NCI-H526 treated with DMSO at 0.1 percent for 48 hours (cell line): ENCODE measurements at regions not wholly inside any gene's neighbourhood (a gene's known extent, or its start where the extent isn't known, plus 50 kb on each side); places are given as distances from the start of the nearest gene placed in this dataset.
"Not testable (repeated sequence)": the region's sequence is repeated elsewhere in the genome, so short reads cannot be mapped to it uniquely, and the experiment has no call there.

Source experiments
- DNase-seq: peaks from one replicate; lab custom pipeline; 2025; lab: John Stamatoyannopoulos, UW

DNA sequence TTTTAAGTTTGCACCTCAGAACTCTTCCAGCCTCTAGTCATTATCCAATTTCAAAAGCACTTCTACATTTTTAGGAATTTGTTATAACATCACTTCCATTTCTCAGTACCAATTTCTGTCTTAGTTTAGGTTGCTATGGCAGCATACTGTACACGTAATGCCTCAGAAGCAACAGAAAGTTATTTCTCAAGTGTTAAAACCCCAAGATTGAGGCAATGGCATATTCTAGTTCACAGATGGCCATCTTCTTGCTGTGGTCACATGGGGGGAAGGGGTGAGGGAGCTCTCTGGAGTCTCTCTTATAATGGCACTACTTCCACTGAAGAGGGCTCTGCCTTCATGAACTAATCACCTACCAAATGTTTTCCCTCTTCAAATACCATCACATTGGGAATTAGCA lies 220.3 kb upstream of the CTSO start:
- no peak for DNase-seq

DNA sequence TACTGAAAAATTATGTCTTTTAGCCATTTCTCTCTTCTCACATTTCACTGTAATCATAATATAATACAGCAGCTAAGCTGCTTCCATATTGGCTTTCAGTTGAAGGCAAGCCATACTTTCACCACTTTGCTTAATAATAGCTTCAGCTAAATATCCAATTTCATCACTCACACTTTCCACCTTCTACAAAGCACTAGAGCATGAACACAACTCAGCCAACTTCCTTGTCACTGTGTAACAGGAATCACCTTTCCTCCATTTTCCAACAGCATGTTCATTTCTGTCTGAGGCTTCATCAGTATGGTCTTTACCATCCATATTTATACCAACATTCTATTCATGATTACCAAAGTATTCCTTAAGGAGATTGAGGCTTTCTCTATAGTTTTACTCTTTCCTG lies 219.8 kb upstream of the CTSO start:
- no peak for DNase-seq

DNA sequence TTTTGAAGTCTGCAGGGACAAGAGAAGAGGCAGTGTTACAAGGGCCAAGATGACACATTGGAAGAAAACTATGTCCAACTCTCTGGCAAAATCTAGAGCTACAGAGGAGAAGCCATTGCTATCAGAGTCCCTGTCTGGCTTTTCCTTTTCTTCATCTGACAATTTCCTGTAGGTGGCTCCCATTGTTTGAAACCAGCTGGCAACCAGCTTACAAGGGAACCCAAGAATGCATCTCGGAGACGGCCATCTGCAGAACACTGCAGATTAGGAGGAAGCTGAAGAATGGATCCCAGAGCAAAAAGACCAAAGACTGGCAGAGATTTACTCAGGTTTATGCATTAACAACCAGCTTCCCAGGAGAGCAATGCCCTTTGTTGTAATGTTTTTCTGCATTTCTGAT lies 216.2 kb upstream of the CTSO start:
- no peak for DNase-seq

DNA sequence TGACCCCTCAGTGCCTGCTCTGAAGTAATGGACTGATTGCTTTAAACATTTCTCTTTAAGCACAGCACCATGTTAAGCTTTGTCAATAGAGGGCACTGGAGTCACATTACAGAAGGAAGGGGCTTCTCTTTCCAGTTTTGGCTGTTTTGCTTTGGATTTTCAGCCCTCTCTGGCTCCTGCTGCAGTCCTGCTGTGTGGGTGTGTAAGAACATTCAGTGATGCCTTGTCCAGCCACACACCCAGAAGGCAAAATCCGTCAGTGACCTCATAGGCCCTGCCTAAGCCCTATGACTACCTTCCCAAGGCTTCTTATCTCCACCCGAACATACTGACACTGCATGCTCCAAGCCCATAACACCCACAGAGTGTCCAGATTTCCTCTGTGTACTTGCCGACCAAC lies 215.3 kb upstream of the CTSO start:
- DNase-seq: no peak

DNA sequence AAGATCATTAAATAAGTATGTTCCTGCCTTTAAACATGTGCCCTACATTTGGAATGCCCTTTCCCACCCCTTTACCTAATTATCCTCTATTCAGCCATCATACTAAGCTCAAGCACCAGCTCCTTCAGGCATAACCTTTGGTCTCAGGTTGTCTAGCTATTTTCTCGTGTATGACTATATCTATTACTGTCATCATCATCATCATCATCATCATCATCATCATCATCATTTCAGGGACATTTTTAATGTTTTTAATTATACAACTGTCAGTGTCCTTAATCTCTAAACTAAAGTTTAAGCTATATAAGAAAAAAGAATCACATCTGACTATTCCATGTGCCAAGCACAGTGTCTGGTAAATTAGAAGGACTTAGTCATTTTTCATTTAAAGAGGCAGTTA lies 214.6 kb upstream of the CTSO start:
- DNase-seq: no peak

DNA sequence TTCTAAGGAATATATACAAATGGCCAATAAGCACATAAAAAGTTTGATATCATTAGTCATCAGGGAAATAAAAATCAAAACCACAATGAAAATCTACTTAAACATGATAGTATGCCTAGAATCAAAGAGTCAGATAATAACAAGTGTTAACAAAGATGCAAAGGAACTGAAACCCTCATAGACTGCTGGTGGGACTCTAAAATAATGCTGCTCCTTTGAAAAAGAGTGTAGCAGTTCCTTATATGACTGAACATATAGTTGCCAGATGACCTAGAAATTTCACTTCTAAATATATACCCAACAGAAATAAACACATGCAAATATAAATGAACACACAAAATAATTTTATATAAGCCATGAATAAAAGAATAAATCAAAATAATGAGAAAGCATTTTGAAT lies 205.1 kb upstream of the CTSO start:
- DNase-seq: no peak

DNA sequence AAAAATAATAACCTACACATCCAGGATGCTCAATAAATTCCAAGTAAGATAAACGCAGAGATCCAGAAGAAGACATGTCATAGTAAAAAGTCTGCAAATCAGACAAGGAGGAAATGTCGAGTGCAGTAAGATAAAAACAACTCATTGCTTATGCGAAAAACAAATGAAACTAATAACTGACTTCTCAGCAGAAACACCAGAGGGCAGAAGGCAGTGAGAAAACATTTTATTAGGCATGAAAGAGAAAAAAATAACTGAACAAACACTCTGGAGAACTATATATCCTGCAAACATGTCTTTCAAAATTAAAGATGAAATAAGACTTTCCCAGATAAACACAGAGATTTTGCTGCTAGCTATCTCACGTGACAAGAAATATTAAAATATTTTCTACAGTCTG lies 201.3 kb upstream of the CTSO start:
- no peak for DNase-seq

DNA sequence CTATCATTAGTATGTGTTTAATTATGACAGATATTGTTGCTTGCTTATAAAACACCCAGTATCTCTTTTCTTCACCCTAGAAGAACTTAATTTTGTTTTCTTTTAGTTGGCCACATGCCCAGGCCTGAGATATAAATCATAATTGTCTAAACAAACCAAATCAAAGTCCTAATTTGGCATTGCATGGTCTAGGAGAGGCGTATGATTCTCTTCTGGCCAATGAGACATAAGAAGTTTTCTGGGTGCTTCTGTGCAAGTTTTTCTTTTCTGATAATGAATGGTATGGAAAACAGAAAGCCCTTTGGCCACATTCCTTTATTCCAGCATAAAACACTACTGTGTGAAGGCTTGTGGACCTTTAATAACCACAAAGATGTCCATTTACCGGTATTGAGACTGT lies 192.9 kb upstream of the CTSO start:
- no peak for DNase-seq

DNA sequence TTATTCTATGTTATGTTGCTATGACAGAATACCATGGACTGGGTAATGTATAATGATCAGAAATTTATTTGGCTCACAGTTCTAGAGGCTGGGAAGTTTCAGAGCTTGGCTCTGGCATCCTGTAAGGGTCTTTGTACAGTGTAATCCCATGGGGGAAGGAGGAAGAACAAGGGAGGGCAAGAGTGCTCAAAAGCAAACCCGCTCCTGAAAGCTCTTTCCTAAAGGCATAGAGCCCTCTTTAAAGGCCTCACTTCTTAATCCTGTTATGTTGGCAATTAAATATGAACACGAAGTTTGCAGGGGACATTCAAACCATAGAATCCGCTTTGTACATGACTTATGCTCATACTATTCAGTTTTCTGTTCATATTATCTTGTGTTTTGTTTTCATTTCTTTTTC lies 191.3 kb upstream of the CTSO start:
- no peak for DNase-seq

DNA sequence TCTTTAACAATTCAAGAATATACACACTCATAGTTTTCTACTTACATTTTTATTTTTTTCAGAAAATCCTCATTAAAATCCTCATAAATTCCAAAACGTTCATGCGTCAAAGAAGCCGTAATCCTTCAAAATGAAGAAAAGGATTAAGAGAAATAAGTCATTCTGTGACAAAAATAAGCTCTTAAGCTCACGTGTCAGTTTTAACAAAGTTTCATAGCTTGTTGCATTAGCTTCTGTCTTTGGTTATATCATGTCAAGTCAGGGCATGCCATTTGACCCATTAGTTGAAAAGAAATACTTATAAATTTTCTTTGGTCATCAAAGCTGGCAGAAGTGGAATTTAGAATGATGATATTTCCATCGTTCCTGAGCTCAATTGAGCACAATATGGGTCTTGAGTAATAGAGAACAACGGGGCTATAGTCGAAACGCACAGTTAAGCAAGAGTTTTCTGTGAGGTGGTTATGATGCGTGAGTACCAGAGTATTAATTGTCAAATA lies 185.2 kb upstream of the CTSO start:
- DNase-seq: no peak

DNA sequence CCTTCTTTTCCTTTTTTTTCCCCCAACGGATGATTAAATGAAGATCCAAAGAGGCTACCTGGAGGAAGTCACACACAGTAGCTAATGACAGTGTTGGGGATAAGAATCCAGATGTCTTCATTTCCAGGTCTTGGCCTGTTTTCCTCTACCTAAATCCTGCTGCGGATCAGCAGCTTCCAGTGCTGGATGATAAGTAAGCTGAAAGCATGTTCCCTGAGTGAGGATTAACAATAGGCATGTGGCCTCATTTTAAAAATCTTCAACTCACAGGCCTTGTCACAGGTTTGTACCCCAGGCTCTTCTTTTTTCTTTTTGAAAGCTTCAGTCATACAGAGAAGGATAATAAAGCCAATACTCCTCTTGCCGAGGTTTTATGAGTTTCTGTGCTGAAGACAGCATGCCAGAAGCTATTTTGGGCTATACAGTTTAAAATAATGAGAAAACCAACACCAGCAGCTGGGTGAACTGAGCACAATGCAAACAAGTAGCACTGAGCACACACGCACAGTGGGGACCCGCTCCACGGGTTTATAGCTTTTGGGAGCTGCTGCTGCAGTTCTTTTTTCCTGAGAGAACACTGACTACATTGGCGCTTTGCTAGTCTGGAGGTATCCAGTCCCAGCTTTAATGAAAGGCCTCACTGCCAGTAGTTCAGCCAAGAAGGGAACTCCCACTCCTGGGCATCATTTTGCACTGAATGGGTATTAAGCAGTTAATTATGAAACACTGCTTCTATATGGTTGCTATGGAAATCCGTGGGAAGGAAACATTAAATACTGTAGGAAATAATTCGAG lies 184.2 kb upstream of the CTSO start:
- no peak for DNase-seq

DNA sequence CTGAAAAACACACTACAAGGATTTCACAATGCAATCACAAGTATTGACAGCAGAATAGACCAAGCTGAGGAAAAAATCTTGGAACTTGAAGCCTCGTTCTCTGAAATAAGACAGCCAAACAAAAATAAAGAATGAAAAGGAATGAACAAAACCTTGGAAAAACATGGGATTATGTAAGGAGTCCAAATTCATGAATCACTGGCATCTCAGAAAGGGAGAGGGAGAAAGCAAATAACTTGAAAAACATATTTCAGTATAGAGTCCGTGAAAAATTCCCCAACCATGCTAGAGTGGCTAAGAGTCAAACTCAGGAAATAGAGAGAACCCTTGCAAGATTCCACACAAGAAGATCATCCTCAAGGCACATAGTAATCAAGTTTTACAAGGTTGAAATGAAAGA lies 178.5 kb upstream of the CTSO start:
- no peak for DNase-seq

DNA sequence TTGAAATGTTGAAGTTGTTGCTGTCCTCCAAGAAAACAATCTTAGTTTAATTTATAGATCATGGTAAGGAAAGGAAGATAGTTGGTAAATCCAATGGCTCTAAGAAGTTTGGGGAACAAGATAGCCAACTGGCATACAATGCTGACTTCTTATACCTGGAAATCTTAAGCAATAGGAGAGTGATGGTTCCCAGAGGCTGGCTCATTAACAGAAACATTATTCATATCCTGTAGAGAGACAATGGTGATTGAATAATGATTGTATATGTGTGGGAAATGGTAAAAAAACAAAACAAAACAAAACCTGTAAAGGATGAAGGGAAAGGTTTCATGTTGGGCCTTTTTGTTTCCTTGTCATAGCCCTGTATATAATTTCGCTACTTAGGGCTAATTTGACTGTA lies 174.9 kb upstream of the CTSO start:
- DNase-seq: no peak

DNA sequence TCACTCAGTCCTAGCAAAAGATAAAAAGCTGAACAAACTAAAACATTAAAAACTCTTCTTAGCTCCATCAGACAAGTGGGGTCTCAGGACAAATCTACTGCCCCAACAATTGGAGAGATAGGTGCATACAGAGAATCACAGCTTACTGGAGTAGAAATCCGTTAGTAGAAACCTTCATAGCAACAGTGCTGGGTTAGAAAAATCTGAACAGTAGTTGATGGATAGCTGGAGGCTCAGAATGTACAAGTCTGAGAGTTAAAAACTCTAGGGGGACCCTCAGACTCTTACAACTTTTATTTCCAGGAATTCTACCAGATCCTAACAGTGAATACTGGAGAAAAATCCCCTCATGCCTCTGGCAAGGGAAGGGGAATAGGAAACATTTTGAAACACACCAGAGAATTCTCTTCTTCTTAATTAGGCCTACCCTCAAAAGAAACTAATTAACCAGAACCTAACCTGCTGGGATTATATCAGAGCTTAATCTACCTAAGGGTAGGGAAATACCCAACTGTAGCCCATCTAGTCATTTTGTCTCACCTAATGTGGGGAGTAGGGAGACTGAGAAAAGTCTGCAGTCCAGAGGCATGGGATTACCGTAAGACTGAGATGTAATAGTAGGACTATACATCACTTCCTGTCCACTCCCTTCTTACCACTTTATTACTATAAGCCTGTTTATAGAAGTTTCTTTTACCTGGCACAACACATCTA lies 165.0 kb upstream of the CTSO start:
- no peak for DNase-seq

DNA sequence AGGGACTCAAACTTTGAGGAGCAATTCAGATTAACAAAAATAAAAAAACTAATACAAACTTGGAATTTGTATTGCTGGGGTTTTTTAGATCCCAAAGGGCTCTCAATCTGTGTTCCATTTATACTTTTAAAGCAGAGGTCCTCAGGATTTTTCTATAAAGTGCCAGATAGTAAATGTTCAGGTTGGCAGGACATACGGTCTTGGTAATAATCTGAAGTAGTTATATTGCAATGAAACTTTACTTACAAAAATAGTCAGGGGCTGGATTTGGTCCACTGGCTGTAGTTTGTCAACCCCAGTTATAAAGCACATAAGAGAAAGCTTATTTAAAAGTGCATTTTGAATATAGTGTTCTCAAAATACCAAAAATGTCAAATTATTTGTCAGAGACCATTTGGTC lies 164.1 kb upstream of the CTSO start:
- no peak for DNase-seq

DNA sequence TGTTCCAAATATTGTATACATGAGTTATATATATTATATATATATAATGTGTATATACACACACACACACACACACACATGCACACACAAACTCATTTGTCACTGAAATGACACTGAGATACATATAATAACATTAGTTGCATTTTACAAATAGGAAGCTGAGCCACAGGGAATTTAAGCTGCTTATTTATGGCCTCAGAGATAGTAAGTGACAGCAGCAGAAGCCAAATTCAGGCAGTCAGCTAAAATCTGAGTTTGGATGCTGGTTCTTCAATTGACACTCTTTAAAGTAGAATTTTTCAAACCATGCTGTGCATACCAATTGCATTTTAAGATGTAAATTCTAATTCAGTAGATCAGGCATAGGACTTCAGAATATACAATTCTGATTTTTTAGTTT lies 163.3 kb upstream of the CTSO start:
- DNase-seq: no peak

DNA sequence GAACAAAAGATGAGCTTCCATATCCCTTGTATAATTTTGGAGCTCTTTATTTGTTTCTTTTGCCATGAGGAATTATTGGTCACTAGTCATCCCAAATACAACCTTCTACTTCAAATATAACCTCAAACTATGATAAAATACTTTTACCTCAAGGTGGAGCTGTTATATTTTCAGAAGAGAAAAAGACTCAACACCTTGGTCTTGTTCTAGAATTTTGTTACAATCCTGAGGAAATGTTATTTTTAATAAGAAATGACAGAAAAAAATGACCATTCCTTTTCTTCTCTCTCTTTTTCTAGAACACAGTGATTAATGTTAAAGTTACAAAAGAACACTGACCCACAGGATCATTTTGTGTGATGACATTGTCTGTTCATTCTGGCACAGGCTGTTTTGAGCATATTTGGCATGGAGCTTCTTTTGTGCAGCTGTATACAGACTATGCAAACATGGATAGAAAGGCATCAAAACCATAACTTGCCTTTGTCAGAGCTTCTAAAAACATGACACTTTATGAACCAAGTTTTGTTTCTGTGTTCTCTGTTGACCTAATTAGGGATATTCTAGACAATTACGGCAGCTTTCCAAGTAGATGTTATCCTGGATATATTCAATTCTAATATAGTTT lies 159.6 kb upstream of the CTSO start:
- no peak for DNase-seq

DNA sequence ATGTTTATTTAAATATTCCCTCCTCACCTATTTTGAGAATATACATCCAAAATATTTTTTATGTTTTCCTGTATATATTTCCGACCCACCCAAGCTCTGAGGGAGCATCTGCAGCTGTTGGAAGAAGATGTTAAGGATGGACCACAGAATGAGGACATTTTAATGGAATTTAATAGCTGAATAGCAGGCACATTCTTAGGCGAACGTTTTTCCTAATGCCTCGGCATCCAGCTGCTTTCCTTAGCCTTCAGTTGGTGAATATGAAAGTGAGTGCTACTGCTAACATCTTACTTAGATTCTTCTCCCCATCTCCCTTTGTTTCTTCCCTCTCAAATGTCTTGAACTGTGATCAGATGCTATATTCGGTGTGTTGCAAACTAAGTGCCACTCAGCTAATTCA lies 158.0 kb upstream of the CTSO start:
- DNase-seq: no peak

DNA sequence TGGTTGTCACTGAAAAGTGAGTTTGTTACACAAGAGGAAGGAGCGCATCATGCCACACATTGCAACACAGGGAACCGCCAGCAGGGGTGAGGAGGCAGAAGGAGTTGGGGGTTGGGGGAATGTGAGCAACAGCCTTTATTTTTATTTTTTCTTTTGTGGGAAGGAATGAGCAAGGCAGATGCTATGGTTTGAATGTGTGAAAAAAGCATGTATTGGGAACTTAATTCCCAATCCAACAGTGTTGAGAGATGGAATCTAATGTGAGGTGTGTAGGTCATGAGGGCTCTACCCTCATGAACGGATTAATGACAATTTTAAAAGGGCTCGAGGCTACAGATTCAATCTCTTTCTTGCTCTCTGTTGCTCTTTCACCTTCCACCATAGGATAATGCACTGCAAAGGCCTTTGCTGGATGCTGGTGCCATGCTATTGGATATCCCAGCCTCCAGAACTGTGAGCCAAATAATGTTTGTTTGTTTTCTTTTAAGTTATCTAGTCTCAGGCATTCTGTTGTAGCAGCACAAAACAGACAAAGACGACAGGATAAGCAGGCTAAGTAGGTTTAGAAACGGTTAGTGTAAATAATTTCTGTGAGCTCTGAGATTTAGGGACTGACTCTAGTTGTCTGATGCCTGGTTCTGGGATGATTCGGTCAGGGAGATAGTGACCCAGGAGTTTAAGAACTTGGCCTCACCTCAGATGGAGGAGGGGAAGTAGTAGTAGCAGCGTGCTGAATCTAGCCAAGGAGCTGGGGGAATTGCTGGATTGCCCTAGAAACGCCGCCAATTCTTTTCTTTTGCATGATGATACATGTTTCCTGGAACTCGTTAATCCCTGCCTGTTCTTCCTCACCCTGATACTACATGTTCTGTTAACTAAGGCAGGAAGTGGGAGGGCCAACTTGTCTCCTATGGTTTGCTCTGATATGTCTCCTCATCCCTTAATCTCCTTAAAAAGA lies 156.6 kb upstream of the CTSO start:
- DNase-seq: no peak

DNA sequence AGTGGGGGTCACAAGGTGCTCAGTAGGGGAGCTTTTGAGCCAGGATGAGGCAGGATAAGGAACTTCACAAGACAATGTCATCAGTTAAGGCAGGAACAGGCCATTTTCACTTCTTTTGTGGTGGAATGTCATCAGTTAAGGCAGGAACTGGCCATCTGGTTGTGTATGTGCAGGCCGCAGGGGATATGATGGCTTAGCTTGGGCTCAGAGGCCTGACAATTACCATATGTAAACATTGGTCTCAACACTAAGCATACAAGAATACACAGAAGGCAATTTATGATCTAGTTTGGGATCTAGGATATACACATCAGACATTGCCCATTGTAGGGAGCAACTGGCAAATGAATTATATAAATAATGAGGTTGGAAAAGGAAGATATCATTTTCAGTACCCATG lies 155.4 kb upstream of the CTSO start:
- not testable (repeated sequence) for DNase-seq

DNA sequence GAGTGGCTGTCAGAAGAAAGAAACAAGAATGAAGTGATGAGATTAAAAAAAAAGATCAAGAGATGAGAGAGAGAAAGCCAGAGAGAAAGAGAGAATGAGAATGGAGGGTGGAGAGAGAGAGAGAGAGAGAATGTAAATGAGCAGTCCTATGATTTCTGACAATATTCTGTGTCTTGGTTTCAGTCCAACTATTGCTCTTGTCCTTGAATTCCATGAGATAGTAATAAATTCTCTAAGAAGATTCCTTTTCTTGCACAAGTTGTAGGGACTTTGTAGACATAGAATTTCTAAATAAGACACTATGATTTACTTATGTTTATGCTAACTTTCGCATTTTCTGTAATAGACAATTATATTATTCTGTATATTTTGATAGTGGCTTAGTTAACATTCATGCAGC lies 149.6 kb upstream of the CTSO start:
- no peak for DNase-seq

DNA sequence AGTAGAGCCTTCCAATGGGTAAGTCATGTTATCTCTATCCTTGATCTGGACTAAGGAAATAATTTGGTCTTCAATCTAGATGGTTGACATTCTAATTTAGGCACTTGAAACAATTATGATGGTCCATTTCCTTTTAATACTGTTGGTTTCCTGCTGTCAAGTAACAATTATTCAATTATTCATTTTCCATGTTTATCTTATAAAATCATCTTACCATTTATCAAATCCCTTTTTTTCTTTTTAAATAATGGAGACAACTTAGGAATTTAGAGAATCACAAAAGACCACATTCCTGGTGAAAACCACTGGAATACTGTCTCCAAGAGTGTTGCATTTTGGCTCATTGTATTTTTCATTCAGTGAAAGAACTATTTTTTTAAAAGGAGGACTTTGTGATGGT lies 148.7 kb upstream of the CTSO start:
- DNase-seq: no peak
